ENCODE measurements at regions not wholly inside any gene's neighbourhood (a gene's known extent, or its start where the extent isn't known, plus 50 kb on each side); places are given as distances from the start of the nearest gene placed in this dataset.

- no peak for ATAC-seq
- TF ChIP-seq ZNF70 (CRISPR knock-in tag; IDR thresholded peaks at IDR 0.05) (no peak), ZNF8 (CRISPR knock-in tag; IDR thresholded peaks at IDR 0.05) (no peak), BACH2 (CRISPR knock-in tag; IDR thresholded peaks at IDR 0.05; ENCODE audit: borderline replicate concordance) (no peak), TOX (CRISPR knock-in tag; IDR thresholded peaks at IDR 0.05; ENCODE audit: borderline replicate concordance) (no peak), ISL1 (CRISPR knock-in tag; IDR thresholded peaks at IDR 0.05) (no peak), ZFP3 (CRISPR knock-in tag; IDR thresholded peaks at IDR 0.05) (no peak)
- TF ChIP-seq, protein P1, sequence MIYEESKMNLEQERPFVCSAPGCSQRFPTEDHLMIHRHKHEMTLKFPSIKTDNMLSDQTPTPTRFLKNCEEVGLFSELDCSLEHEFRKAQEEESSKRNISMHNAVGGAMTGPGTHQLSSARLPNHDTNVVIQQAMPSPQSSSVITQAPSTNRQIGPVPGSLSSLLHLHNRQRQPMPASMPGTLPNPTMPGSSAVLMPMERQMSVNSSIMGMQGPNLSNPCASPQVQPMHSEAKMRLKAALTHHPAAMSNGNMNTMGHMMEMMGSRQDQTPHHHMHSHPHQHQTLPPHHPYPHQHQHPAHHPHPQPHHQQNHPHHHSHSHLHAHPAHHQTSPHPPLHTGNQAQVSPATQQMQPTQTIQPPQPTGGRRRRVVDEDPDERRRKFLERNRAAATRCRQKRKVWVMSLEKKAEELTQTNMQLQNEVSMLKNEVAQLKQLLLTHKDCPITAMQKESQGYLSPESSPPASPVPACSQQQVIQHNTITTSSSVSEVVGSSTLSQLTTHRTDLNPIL (CRISPR knock-in tag; IDR thresholded peaks at IDR 0.05; ENCODE audit: low read depth), result no peak
Observed at GRCh38 chr9:109717342-109717741, 62.7 kb upstream of the PALM2AKAP2 start.

DNA sequence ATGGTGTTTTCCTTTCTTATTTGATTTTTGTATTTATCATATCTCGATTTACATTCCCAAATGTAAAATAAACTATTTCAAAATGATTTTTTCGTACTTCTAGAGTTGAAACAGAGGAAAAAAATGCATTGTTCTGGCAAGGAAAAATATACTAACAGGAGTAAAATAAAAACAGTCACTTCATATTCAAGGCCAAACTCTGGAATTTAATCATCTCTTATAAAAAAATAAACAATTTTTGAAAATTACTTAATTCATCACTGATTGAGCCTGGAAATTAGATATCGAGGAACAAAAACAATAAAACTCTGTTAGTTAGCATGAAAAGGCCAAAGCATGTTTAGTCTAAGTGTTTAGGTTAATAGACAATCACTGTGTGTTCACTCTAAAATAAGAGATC, 61.1 kb upstream of the PALM2AKAP2 start:
- TF ChIP-seq POU6F1 (CRISPR knock-in tag; IDR thresholded peaks at IDR 0.05; ENCODE audit: borderline replicate concordance, low read depth) (no peak), ESRRG (CRISPR knock-in tag; IDR thresholded peaks at IDR 0.05) (no peak), CSDC2 (CRISPR knock-in tag; IDR thresholded peaks at IDR 0.05) (no peak), ZC3H10 (CRISPR knock-in tag; IDR thresholded peaks at IDR 0.05) (no peak), ARNTL (CRISPR knock-in tag; IDR thresholded peaks at IDR 0.05; ENCODE audit: borderline replicate concordance, low read depth) (no peak), ZNF8 (CRISPR knock-in tag; IDR thresholded peaks at IDR 0.05) (no peak), SNAI2 (CRISPR knock-in tag; IDR thresholded peaks at IDR 0.05) (no peak), TCF4 (CRISPR knock-in tag; IDR thresholded peaks at IDR 0.05; ENCODE audit: borderline replicate concordance) (no peak), ZFP3 (CRISPR knock-in tag; IDR thresholded peaks at IDR 0.05) (no peak)
- TF ChIP-seq, protein P2, sequence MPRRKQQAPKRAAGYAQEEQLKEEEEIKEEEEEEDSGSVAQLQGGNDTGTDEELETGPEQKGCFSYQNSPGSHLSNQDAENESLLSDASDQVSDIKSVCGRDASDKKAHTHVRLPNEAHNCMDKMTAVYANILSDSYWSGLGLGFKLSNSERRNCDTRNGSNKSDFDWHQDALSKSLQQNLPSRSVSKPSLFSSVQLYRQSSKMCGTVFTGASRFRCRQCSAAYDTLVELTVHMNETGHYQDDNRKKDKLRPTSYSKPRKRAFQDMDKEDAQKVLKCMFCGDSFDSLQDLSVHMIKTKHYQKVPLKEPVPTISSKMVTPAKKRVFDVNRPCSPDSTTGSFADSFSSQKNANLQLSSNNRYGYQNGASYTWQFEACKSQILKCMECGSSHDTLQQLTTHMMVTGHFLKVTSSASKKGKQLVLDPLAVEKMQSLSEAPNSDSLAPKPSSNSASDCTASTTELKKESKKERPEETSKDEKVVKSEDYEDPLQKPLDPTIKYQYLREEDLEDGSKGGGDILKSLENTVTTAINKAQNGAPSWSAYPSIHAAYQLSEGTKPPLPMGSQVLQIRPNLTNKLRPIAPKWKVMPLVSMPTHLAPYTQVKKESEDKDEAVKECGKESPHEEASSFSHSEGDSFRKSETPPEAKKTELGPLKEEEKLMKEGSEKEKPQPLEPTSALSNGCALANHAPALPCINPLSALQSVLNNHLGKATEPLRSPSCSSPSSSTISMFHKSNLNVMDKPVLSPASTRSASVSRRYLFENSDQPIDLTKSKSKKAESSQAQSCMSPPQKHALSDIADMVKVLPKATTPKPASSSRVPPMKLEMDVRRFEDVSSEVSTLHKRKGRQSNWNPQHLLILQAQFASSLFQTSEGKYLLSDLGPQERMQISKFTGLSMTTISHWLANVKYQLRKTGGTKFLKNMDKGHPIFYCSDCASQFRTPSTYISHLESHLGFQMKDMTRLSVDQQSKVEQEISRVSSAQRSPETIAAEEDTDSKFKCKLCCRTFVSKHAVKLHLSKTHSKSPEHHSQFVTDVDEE (CRISPR knock-in tag; IDR thresholded peaks at IDR 0.05), result no peak
- TF ChIP-seq, protein P3, sequence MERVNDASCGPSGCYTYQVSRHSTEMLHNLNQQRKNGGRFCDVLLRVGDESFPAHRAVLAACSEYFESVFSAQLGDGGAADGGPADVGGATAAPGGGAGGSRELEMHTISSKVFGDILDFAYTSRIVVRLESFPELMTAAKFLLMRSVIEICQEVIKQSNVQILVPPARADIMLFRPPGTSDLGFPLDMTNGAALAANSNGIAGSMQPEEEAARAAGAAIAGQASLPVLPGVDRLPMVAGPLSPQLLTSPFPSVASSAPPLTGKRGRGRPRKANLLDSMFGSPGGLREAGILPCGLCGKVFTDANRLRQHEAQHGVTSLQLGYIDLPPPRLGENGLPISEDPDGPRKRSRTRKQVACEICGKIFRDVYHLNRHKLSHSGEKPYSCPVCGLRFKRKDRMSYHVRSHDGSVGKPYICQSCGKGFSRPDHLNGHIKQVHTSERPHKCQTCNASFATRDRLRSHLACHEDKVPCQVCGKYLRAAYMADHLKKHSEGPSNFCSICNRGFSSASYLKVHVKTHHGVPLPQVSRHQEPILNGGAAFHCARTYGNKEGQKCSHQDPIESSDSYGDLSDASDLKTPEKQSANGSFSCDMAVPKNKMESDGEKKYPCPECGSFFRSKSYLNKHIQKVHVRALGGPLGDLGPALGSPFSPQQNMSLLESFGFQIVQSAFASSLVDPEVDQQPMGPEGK (CRISPR knock-in tag; IDR thresholded peaks at IDR 0.05; ENCODE audit: borderline replicate concordance), result no peak
- TF ChIP-seq, protein P4, sequence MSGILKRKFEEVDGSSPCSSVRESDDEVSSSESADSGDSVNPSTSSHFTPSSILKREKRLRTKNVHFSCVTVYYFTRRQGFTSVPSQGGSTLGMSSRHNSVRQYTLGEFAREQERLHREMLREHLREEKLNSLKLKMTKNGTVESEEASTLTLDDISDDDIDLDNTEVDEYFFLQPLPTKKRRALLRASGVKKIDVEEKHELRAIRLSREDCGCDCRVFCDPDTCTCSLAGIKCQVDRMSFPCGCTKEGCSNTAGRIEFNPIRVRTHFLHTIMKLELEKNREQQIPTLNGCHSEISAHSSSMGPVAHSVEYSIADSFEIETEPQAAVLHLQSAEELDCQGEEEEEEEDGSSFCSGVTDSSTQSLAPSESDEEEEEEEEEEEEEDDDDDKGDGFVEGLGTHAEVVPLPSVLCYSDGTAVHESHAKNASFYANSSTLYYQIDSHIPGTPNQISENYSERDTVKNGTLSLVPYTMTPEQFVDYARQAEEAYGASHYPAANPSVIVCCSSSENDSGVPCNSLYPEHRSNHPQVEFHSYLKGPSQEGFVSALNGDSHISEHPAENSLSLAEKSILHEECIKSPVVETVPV (CRISPR knock-in tag; IDR thresholded peaks at IDR 0.05), result no peak
- no peak for ATAC-seq

GRCh38 chr9:109721001-109721400, 59.0 kb upstream of the PALM2AKAP2 start:
- ATAC-seq, result no peak; the same call in 1 of the 3 replicates
- TF ChIP-seq OSR1 (CRISPR knock-in tag; IDR thresholded peaks at IDR 0.05), result no peak
- TF ChIP-seq ZC3H10 (CRISPR knock-in tag; IDR thresholded peaks at IDR 0.05), result no peak
- TF ChIP-seq ISL1 (CRISPR knock-in tag; IDR thresholded peaks at IDR 0.05), result no peak
- TF ChIP-seq, protein P2 (CRISPR knock-in tag; IDR thresholded peaks at IDR 0.05), result no peak
- TF ChIP-seq, protein P4 (CRISPR knock-in tag; IDR thresholded peaks at IDR 0.05), result no peak
- TF ChIP-seq PPARA (CRISPR knock-in tag; IDR thresholded peaks at IDR 0.05; ENCODE audit: borderline replicate concordance), result no peak
- no peak for TF ChIP-seq ZFP3 (CRISPR knock-in tag; IDR thresholded peaks at IDR 0.05)
- TF ChIP-seq ARNTL (CRISPR knock-in tag; IDR thresholded peaks at IDR 0.05; ENCODE audit: borderline replicate concordance, low read depth), result no peak
- no peak for TF ChIP-seq GLIS3 (CRISPR knock-in tag; IDR thresholded peaks at IDR 0.05)
- no peak for TF ChIP-seq ZNF8 (CRISPR knock-in tag; IDR thresholded peaks at IDR 0.05)
- TF ChIP-seq SNAI2 (CRISPR knock-in tag; IDR thresholded peaks at IDR 0.05), result no peak
- no peak for TF ChIP-seq TOX (CRISPR knock-in tag; IDR thresholded peaks at IDR 0.05; ENCODE audit: borderline replicate concordance)
- TF ChIP-seq CSDC2 (CRISPR knock-in tag; IDR thresholded peaks at IDR 0.05), result no peak
- no peak for TF ChIP-seq ZFP30 (CRISPR knock-in tag; IDR thresholded peaks at IDR 0.05)
- TF ChIP-seq ZNF565 (CRISPR knock-in tag; conservative IDR thresholded peaks at IDR 0.05; ENCODE audit: low read depth), result no peak
- no peak for TF ChIP-seq TCF4 (CRISPR knock-in tag; IDR thresholded peaks at IDR 0.05; ENCODE audit: borderline replicate concordance)
- TF ChIP-seq ZNF70 (CRISPR knock-in tag; IDR thresholded peaks at IDR 0.05), result no peak
- TF ChIP-seq, protein P1 (CRISPR knock-in tag; IDR thresholded peaks at IDR 0.05; ENCODE audit: low read depth), result no peak

Measured in SK-N-SH treated with all-trans-retinoic acid at 6 μM for 48 hours (cell line).